Esophagus muscularis mucosa (tissue), 4 donors: ENCODE measurements at regions not wholly inside any gene's neighbourhood (a gene's known extent, or its start where the extent isn't known, plus 50 kb on each side); places are given as distances from the start of the nearest gene placed in this dataset.

ENCODE experiments used
- DNase-seq: peaks from one replicate; pipeline ENCODE4 v3.0.0-alpha.2; 2017; ENCODE audit errors: extremely low spot score
- H3K27ac ChIP-seq, 4 donors: fragments of 200-600 bp; sonication (generic); replicated peaks in 1 of 4; 1 replicate in 3 of 4; 2 replicates in 1 of 4; pipeline ENCODE4 v1.5.1; 2016 to 2019; ENCODE audit warnings: mild to moderate bottlenecking in 1 of 4
- H3K27me3 ChIP-seq, 4 donors: fragments of 200-600 bp; sonication (generic); one replicate each; pipeline versions ENCODE4 v1.5.1 to v1.6.0; 2016 to 2019
- H3K36me3 ChIP-seq, 4 donors: fragments of 200-600 bp; sonication (generic); one replicate each; pipeline ENCODE4 v1.5.1; 2016 to 2019
- H3K4me1 ChIP-seq, 4 donors: fragments of 200-600 bp; sonication (generic); one replicate each; pipeline ENCODE4 v1.5.1; 2016 to 2019
- H3K4me3 ChIP-seq, 4 donors: fragments of 200-600 bp; sonication (generic); 1 replicate in 2 of 4; 2 replicates in 2 of 4; pipeline ENCODE4 v1.5.1; 2016 to 2019; ENCODE audit warnings: mild to moderate bottlenecking in 4 of 4, moderate library complexity in 1 of 4
- H3K9me3 ChIP-seq, 4 donors: fragments of 200-600 bp; sonication (generic); 1 replicate in 3 of 4; 2 replicates in 1 of 4; pipeline ENCODE4 v1.5.1; 2016 to 2019
- EP300 ChIP-seq: sonication (generic); formaldehyde crosslinking; IDR thresholded peaks from one replicate; pipeline ENCODE4 v1.6.1; 2017; ENCODE audit warnings: antibody characterized with exemption
- POLR2A ChIP-seq: fragments of 450-650 bp; IDR thresholded peaks from one replicate; pipeline ENCODE4 v1.6.1; 2017; ENCODE audit warnings: antibody characterized with exemption, moderate library complexity, mild to moderate bottlenecking, low read depth
- POLR2AphosphoS5 ChIP-seq, 2 donors: sonication (generic); formaldehyde crosslinking; IDR thresholded peaks; one replicate each; pipeline ENCODE4 v1.6.1; 2017; ENCODE audit warnings: antibody characterized with exemption in 2 of 2
- whole genome bisulfite sequencing: methylation state at CpG from one replicate; pipeline ENCODE4 v1.1.5; 2018; 5-methylcytosine and 5-hydroxymethylcytosine counted together
- intact Hi-C: fragments of 100-400 bp; cut with DNase I; formaldehyde crosslinking; loops from one replicate; pipeline ENCODE4 v1.15.1; 2023
- TF ChIP-seq, protein P1 (sequence below), 3 experiments: fragments of 200-600 bp in 2 of 3; fragments of 450-650 bp in 1 of 3; sonication (generic) in 2 of 3; IDR thresholded peaks; one replicate each; pipeline ENCODE4 v1.5.1; 2017 to 2019; ENCODE audit warnings: antibody characterized with exemption in 3 of 3, mild to moderate bottlenecking in 2 of 3, moderate library complexity in 1 of 3

DNA sequence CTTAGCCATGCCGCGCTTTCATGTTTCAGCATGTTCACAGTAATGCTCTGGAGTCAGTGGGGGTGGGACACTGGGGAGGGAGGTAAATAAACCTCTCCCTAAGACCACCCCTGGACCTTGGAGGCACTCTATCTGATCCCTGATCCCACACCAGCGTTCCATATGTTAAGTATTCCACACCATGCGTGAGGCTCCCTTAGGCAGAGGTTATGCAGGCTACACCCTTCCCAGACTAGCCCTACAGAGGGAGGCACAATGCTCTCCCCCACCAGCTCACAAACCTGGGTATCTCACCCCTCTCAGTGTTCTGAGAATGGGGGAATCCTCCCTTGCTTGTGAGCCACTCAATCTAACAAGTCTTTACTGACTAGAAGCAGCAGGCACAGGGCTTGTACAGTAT lies 1610.4 kb upstream of the ZEB2 start:
- DNase-seq: no peak
- no peaks in the 10 kb centered on the region for H3K9me3 ChIP-seq
- intact Hi-C loops: no loop called here
- WGBS: 91% methylated on average over 4 of the region's 4 CpGs
- no peaks in the 10 kb centered on the region for H3K36me3 ChIP-seq
- TF ChIP-seq POLR2AphosphoS5 (IDR thresholded peaks at IDR 0.05) (no peak), EP300 (no peak), POLR2A (no peak)
- TF ChIP-seq, protein P1, sequence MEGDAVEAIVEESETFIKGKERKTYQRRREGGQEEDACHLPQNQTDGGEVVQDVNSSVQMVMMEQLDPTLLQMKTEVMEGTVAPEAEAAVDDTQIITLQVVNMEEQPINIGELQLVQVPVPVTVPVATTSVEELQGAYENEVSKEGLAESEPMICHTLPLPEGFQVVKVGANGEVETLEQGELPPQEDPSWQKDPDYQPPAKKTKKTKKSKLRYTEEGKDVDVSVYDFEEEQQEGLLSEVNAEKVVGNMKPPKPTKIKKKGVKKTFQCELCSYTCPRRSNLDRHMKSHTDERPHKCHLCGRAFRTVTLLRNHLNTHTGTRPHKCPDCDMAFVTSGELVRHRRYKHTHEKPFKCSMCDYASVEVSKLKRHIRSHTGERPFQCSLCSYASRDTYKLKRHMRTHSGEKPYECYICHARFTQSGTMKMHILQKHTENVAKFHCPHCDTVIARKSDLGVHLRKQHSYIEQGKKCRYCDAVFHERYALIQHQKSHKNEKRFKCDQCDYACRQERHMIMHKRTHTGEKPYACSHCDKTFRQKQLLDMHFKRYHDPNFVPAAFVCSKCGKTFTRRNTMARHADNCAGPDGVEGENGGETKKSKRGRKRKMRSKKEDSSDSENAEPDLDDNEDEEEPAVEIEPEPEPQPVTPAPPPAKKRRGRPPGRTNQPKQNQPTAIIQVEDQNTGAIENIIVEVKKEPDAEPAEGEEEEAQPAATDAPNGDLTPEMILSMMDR (IDR thresholded peaks at IDR 0.05): no peak
- no peaks in the 10 kb centered on the region for H3K4me1 ChIP-seq
- no peak overlapping the region for H3K4me3 ChIP-seq
- no peaks in the 10 kb centered on the region for H3K27me3 ChIP-seq
- no peak overlapping the region for H3K27ac ChIP-seq

DNA sequence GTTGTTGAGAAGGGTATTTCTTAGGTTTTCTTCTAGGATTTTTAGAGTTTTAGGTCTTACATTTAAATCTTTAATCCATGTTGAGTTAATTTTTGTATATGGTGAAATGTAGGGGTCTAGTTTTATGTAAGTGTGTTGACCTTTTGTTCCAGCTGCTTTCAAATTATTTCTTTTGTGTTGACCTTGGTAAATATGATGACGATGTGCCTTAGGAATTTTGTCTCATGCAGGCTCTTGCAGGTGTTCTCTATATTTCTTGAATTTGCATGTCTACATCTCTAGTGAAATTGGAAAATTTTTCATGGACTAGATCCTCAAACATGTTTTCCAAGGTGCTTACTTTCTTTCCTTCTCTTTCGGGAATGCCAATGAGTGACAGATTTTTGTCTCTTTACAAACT lies 1609.3 kb upstream of the ZEB2 start:
- DNase-seq: no peak
- intact Hi-C loops: no loop called here
- Histone ChIP-seq H3K9me3 (no peaks in the 10 kb centered on the region), H3K4me1 (no peaks in the 10 kb centered on the region), H3K36me3 (no peaks in the 10 kb centered on the region), H3K27ac (no peak overlapping the region), H3K27me3 (no peaks in the 10 kb centered on the region), H3K4me3 (no peak overlapping the region)
- TF ChIP-seq POLR2A (no peak), POLR2AphosphoS5 (IDR thresholded peaks at IDR 0.05) (no peak), EP300 (no peak)
- TF ChIP-seq, protein P1 (IDR thresholded peaks at IDR 0.05): no peak
- WGBS: 75% methylated on average over 2 of the region's 2 CpGs

DNA sequence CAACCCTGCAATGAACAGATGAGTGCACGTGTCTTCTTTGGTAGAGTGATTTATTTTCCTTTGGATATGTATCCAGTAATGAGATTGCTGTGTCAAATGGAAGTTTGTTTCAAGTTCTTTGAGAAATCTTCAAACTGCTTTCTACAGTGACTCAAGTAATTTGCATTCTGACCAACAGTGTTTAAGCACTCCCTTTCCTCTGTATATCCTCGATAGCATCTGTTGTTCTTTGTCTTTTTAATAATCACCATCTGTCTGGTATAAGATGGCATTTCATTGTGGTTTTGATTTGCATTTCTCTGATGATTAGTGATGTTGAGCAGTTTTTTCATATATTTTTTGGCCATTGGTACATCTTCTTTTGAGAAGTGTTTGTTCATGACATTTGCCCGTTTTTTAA lies 1608.3 kb upstream of the ZEB2 start:
- no peaks in the 10 kb centered on the region for H3K4me1 ChIP-seq
- no peaks in the 10 kb centered on the region for H3K27me3 ChIP-seq
- 91% methylated on average over 3 of the region's 3 CpGs for WGBS
- no peak for DNase-seq
- H3K36me3 ChIP-seq: no peaks in the 10 kb centered on the region
- intact Hi-C loops: no loop called here
- TF ChIP-seq, protein P1 (IDR thresholded peaks at IDR 0.05): no peak
- no peak for TF ChIP-seq EP300
- no peak for TF ChIP-seq POLR2AphosphoS5 (IDR thresholded peaks at IDR 0.05)
- TF ChIP-seq POLR2A: no peak
- H3K9me3 ChIP-seq: no peaks in the 10 kb centered on the region
- no peak overlapping the region for H3K4me3 ChIP-seq
- no peak overlapping the region for H3K27ac ChIP-seq

DNA sequence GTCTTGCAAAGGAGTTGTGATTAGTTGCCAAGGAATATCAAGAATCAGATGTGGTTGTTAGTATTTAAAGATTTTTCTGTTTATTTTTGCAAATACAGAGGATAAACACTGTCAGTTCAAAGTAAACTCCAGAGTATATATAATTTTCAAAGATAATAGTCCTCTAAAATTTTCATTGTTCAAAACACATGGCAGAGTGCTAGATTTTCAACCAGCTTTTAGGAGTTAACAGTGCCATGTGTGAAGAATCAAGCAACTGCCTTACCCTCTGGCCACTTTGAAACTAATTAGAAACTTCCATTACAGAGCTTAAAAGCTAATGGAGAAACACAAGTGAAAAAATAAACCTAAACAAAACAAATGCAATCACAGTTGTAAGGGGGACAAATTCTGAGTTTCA lies 1605.6 kb upstream of the ZEB2 start:
- DNase-seq: no peak
- H3K27ac ChIP-seq: no peak overlapping the region
- H3K27me3 ChIP-seq: no peaks in the 10 kb centered on the region
- TF ChIP-seq POLR2AphosphoS5 (IDR thresholded peaks at IDR 0.05) (no peak), EP300 (no peak), POLR2A (no peak)
- TF ChIP-seq, protein P1 (IDR thresholded peaks at IDR 0.05): no peak
- intact Hi-C loops: no loop called here
- no peaks in the 10 kb centered on the region for H3K4me1 ChIP-seq
- H3K36me3 ChIP-seq: no peaks in the 10 kb centered on the region
- H3K4me3 ChIP-seq: no peak overlapping the region
- no peaks in the 10 kb centered on the region for H3K9me3 ChIP-seq

DNA sequence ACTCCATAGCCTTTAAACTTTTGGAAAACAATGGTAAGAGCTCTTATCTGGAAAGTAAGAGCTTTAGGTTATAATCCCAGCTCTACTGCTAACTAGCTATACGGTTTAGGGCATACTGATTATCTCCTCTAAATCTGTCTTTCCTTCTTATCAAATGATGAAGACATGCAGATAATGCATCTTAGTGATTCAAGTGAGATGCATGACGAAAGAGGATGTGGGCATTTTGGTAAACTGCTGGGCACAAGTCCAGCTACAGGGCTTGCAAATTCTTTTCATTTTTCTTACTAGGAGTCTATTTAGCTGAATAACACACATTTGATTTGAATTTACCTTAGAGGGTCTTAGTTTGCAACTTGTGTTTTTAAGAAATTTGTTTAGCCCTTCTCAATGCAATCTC lies 1604.8 kb upstream of the ZEB2 start:
- intact Hi-C loops: no loop called here
- no peak for DNase-seq
- H3K36me3 ChIP-seq: no peaks in the 10 kb centered on the region
- no peak overlapping the region for H3K27ac ChIP-seq
- no peaks in the 10 kb centered on the region for H3K4me1 ChIP-seq
- 68% methylated on average over 2 of the region's 2 CpGs for WGBS
- TF ChIP-seq EP300 (no peak), POLR2A (no peak), POLR2AphosphoS5 (IDR thresholded peaks at IDR 0.05) (no peak)
- TF ChIP-seq, protein P1 (IDR thresholded peaks at IDR 0.05): no peak
- H3K27me3 ChIP-seq: no peaks in the 10 kb centered on the region
- H3K4me3 ChIP-seq: no peak overlapping the region
- H3K9me3 ChIP-seq: no peaks in the 10 kb centered on the region
